ENCODE measurements at regions not wholly inside any gene's neighbourhood (a gene's known extent, or its start where the extent isn't known, plus 50 kb on each side); places are given as distances from the start of the nearest gene placed in this dataset.

DNA sequence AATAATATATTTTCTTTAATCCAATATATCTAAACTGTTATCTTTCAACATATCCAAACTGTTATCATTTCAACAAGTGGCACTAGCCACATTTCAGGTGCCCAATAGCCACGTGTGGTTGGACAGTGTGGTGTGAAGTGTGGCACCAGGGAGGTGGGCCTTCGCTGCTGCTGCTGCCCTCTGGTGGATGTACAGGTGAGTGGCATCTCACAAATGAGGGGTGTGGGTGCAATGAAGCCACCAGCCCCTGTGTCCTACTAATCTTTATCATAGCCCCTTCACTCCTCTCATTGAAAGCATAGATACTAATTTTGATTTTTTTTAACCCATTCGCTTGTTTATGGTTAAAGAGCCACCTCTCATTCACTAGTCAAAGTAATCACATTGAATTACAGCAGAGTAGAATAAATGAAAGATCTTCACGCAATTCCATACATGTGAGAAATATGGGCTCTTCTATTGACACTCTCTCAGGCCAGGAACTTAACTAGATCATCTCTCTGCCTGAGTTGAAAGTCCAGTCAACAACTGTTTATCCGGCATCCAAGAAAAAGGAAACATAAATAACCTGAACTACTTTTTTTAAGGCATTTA, 499.2 kb downstream of the OMA1 start:
- DNase-seq, result peak; percentile 24

DNA sequence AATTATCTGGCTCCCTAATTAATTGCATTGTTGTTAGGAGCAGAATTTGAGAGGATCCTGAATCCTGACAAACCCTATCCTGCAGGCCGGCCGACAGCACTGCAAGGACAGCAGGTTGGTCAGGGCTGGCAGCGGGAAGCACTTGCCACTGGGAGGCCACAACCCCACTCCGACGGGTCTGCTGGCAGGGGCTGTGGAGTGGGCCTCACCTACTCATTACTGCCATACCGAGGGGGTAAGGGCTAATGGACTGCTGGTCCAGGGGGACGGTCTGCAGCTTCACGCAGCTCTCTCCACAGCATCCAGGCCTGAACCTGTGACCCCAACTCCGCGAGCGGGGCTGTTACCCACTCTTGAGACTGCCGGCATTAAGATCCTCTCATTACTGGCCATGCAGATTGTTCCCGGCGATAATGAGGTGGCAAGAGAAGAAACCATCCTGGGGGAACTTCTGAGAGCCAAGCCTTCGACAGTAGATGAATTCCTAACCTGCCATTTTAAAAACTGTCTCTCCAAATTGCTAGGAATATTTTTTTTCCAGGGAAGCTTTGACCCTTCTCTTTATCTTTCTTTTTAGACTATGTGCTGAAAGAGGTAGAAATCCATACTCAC, 501.3 kb downstream of the OMA1 start:
- no peak for DNase-seq

DNA sequence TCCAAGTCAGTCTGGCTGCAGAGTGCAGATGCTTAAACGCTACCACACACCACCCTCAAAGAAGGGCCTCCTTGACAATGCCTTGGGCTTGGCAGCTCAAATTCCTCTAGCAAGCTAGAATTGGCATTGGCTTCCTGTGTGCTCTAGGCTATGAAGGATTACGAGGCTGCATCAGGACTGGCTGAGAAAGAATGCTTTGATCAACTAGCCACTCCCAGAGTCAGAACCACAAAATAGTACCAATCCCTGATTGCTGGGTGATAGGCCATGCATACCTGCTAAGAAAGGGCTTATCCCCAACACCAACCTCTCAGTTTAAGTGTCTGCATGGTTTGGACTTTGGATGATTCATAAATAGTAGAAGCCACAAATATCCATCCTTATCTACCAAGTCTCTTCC, 504.9 kb downstream of the OMA1 start:
- no peak for DNase-seq

DNA sequence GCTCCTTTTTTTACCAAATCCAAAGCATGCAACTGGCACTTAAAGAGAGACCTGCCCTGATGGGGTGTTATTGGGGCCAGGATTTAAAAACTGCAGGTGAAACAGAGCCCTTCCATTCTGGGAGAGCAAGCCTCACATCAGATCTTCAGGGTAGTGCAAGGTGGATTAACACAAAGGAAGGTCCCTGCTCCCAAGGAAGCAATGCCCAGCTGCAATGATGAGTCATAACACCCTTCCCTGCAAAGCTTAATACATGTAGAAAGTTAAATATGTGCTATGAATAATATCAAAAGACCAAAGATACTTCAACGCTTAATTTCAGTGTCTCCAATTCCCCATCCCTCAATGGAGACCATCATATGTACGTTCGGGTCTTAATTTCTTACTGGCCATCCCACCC, 508.0 kb downstream of the OMA1 start:
- DNase-seq, result no peak

DNA sequence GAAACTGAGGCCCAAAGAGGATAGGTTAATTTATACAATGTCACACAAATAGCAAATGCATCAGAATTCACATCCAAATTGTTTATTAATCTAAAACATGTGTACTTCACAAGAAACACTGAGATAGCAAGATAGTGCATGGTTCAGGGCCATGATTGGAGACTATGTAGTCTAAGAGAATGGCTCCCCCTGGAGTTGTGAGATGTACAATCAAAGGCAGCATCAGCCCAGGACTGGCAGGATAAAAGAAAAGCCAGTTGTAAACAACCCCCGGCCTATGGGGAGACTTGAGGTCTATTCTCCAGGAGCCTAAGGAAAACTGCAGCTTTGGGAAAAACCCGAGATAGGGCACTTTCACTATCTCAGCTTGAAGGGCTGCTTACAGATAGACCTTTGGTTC, 511.0 kb downstream of the OMA1 start:
- no peak for DNase-seq

DNA sequence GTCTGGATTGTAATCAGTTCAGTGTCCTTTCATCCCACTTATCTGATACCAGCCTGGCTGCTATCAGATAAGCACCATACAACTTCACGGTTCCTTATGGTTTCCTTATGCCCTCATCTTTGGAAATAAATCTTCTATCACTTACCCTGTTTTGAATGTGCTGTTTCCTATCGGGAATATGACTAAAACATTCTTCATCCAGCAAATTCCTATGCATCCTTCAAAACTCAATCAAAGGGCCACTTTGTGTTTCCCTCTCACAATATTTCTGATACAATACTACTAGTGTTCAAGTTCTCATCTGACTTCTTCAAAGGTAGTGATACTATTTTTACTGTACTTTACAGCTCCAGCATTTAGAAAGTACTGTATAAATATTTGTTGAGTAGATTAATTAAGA, 513.2 kb downstream of the OMA1 start:
- DNase-seq, result no peak

DNA sequence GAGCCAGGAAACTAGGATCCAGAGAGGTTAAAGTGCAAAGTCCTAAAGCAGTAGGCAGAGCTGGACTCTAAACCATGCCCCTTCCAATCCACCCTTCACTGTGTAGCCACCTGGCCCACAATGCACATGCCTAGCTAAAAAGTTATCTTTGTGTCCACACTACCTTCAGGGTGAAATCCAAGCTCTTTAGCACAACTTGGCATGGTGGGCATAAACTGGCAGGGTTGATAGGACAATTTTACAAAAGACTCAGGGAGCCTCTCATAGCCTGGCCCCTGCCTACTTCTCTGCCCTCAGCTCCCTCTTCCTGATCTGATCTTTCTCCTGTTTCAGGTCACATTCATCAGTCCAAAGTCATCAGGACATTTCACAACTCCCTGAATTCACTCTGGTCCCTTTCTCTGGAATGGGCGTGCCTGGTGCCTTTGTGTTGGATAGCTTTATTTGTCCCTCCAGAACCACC, 513.9 kb downstream of the OMA1 start:
- DNase-seq, result no peak

DNA sequence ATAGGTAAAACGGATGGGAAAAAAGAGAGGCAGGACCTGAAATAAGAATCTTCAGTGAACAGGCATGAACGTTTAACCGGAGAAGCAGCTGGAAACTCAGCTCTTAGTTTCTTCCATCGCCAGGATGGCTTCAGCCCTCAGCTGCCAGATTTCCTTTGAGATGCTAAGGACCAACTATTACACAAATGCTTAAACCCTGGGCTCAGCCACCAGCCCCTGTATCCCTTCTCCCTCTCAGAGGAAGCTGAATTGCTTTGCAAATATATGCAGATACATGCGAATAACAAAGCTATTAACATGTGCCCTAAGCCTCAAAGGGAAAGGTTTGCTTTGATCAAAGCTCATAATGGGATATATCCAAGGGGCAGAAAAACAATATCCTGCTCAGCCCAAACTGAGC, 515.1 kb downstream of the OMA1 start:
- DNase-seq, result no peak

DNA sequence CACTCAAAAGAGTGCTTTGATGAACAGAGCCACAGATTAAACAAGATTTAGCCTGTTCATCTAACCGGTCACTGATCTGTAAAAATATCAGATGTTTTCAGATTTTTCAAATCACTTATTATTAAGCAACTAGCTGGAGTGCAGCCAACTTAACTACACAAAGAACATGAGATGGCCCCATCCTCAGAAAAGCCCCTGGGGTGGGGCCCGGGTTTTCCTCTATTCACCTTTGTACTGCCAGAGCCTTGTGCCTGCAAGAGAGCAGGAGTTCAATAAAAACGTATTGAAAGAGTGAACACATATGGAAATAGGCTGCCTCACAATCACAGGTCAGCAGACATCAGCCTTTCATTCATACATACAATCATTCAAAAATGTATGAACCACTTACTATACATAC, 516.1 kb downstream of the OMA1 start:
- no peak for DNase-seq

DNA sequence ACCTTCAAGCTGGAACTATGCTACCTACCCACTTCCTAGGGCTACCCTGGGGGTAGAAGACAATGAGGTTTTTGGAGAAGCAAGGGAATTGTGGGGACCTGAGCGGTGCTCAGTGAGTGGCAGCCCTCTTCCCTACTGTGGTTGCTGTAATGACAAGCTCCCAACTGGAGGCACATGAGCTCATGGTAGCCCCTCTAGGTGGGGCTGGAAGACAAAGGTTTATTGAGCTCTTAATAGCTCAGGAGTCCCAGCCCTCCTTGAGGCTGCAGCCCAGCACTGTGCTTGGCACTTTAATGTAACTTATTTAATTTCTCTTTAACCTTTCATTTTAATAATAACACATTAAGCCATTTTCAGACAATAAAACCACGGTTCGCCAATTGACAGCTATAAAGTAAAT, 528.9 kb downstream of the OMA1 start:
- no peak for DNase-seq

DNA sequence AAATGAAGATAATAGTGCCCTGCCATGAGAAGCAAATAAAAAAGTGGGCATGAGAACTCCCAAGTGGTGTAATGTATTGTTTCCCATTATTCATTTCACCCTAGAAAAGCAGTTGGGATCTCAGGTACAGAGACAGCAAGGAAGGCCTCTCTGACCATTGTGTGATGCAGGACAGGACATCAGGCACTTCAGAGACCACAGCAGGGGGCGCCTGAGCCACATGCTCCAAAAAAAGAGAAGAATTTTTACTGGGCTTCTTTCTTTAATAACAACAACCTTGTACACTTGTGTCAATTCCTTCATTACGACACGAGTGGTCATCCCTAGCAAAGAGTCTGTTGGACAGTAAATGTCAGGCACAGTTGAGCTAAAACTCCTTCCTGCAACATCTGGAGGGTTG, 533.3 kb downstream of the OMA1 start:
- no peak for DNase-seq

DNA sequence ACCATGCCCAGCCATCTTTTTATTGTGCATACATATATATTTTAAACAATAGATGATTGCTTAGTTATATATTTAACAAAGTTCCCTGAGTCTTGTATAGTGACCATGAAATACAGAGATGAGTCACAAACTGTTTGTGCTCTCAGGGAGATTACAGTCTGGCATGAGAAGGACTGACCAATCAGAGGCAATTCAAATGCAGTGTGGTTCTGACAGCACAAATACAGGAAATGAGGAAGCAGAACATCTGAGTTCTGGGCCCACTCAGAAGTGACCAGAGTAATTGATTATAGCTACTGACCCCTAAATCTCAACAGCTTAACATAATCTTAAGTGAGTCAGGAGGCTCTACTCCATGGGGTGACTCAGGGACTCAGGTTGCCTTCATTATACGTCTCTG, 534.5 kb downstream of the OMA1 start:
- no peak for DNase-seq

DNA sequence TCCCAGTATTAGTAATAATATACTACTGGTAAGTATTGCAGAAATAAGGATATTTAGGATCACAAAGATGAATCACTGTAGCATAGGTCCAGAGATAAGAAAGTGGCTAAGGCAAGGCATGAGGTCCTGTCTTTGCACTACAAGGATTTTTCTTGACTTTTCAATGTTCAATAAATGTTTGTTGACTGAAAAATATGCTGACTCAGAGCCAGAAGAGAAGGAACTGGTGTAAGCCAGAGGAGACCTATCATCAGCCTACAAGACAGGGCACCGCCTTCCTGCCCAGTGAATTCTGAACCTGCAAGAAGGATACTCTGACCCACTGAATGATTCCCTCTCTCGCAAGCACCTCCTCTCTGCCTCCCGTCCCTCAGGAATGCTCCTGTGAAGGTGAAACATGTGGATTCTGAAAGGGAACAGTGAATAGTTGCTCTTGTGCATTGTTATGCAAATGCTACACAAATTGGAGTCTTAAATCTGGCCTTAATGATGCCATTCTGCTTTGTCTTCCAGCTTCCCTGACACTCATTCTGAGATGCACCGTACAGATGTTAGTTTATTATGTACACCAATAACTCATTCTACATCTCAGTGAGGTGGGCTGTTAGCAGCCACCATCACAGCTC, 540.0 kb downstream of the OMA1 start:
- no peak for DNase-seq

DNA sequence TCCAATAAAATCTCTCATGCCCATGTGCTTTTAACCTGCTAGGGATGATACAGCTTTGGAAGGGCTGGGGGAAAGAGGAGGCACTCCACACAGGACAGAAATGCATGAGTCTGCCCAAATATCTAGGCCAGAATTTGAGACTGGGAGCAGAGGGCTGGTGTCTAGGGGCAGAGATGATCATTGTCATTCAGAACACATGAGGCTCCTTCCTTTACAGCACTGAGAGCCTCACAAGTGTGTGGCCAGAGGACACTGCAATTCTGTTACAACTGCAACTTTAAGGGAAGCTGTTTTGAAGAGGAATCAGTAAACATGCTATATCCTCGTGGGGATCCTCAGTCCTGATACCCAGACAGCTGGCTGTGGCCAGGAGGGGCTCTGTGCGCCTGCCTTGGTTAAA, 541.3 kb downstream of the OMA1 start:
- DNase-seq, result no peak

DNA sequence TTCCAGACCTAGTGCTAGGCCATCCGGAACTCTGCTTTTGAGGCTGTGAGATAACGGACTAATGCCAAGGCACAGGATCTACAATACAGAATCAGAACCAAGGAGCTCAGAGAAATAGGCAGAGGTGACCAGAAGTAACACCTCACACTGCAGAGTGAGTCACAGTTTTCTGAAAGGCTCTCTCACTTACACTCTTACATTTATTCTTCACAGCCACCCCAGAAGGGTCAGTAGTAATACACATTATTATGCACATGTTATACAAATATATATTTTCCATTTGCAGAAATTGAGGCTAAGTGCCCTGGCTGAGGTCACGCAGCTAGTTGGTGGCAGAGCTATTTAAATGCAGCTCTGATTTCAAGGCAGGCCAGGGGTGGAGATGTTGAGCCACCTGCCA, 542.5 kb downstream of the OMA1 start:
- no peak for DNase-seq

DNA sequence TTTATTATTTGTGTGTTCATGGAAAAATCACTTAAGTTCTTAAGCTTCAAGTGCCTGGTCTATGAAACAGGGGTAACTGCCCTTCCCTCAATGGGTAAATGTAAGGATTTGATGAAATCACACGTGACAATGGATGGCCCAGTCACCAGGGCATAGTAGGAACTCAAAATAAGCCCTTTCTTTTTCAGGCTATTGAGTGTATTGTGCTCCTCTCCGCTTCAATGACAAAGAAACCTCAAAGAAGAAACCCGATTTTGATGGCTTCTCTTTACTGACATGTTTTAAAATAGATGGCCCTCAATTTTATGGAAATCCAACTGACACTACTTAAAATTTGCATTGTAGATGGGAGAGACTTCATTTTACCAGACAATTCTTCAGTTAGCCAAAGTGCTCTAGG, 543.5 kb downstream of the OMA1 start:
- DNase-seq, result no peak

DNA sequence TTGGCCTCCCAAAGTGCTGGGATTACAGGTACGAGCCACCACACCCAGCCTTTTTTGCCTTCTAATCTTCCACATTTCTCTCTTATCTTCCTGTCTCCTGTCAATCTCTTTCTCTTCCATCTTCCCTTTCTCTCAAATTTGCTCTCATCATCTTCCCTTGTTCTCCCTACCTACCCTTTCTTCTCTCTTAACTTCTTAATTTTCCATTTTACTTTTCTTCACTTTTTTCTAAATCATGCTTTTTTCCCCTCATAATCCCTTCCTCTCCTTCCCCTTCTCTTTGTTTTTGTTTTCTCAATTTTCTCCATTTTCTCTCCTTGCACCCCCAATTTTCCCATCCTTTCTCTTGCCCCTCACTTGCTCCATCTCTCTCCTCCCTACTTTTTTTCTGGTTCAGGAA, 545.7 kb downstream of the OMA1 start:
- DNase-seq, result no peak

DNA sequence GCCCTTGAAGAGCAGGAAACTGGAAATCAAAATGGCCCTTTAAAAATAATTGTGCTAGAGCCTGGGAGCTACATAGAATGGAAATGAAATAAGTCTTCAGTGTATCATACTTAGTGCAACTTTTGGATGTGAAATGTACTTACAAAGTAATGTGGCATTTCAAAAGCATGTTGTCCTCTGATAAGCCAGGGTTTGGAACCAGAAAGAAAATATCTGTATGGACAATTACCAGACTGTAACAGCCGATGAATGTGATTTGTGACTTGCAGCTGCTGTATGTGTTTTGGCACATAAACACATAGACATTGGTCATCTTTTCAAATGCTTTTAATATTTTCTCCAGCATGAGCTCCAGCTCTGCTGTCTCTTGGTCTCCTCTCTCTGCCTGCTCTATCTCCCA, 546.4 kb downstream of the OMA1 start:
- no peak for DNase-seq

DNA sequence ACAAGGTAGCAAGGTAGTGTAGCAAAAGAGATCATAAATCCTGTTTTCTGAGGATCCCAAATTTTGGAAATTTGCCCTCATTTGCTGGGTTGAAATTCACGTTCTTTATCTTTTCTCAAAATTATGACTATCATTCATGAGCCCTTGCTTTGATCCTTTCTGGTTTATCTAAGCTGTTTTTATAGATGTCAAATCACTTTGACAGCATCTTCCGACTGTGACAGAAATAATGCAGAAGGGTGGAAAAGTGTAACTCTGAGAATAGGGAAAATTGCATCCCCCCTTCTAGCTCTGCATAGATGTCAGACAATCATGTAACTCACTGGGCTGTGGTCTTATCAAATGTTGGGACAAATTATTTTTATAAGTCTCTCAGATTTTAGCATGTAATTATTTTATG, 550.1 kb downstream of the OMA1 start:
- no peak for DNase-seq

DNA sequence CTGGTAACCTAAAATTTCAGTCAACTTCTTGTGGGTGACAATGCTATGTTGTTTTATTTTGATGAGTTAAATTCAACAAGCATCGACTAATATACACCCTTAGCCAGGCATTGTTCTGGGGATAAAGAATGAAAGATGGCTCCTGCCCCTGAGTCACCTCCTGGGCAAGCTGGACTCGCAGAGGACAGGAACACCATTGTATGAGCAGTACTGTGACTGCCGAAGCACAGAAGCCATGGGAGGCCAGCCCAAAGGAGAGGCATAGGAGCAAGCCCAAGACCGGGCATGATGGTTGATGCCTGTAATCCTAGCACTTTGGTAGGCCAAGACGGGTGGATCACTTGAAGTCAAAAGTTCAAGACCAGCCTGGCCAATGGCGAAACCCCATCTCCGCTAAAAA, 555.2 kb downstream of the OMA1 start:
- no peak for DNase-seq

DNA sequence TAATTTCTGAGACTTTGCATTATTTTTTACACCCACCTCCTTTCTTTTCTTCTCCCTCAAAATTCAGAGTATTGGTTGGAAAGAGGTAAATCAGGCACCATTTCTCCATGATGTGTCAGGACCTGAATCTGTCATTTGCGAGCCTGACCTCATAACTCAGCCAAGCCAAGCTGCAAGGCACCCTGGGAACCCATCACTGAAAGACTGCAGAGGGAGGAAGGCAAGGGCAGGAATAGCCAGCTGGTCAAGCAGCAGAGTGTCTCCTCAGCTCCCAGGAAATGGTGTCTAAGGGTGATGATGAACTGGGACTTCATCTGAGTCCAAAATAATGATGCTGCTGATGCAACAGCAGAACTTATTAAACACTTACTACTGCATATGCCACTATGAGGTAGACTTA, 556.6 kb downstream of the OMA1 start:
- no peak for DNase-seq

DNA sequence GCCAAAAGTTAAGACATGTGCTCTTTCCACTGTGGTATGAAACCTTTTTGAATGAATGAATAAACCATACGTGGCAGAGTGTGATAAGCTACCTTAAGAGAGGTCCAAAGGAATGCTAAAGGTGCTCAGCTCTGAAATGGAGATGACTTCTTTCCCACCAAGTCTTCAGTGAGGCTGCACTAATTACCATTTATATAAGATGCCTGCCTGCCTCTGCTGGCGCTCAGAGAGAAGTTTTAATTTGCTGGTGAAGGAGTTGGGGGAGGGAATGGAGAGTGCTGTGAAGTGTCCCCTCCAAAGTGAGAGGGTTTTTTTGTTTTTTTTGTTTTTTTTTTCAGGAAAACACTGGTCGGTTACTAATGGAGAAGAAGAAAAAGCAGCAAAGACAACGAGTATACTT, 559.0 kb downstream of the OMA1 start:
- no peak for DNase-seq

DNA sequence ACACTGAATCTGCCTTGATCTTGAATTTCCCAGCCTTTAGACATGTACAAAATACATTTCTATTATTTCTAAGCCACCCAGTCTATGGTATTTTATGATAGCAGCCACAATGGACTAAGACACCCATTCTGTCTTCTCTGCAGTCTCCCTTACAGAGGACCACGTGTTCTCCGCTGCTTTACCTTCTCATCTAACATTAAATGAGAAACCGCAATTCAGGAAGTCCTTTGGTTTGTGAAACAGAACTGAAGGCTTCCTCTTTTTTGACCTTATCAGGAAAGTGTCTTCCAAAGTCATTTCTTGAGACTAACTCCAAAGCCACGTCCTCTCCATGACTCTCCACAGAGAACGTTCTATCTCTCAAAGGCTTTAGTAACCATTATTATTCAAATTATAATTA, 560.1 kb downstream of the OMA1 start:
- no peak for DNase-seq

DNA sequence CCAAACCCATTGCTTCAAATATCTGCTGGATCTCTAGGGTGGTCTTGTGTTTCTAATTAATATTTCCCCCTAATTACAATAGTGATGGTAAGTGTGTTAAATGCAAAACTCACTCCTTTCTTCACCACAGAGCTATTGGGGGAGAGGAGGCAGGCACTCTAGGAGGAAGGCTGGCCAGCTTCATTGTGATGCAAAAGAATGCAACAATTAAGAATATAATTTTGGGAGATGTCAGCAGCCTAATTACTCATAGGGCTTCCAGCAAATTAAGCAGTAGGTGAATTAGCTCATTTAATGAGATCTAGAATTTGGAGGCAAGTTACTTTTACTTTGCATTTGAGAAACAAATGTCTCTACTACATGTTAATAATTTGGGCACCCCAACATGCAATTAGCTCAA, 560.4 kb upstream of the DAB1 start:
- no peak for DNase-seq

DNA sequence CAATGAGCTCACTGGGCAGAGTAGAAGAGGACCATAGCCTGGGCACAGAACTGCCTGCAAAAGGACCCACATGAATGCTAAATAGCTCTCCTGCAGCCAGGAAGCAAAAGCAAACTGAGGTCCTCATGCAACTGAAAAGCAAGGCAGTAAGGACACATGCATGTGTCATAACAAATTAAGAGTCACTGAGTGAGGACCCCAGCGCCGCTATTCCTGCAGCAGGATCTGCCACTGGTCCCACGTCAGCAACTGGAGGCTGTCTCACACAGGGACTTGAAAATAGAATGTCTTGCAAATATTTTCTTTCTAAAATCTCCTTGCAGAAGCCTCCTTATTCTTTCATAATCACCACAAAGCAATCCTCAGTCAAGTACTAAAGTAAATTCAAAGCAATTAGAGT, 559.6 kb upstream of the DAB1 start:
- no peak for DNase-seq
